H1 (cell line): ENCODE measurements at regions not wholly inside any gene's neighbourhood (a gene's known extent, or its start where the extent isn't known, plus 50 kb on each side); places are given as distances from the start of the nearest gene placed in this dataset.
A peak's percentile ranks its signal among the peaks of the same experiment; 100 is the strongest.

Experiments
- CBX5 ChIP-seq: fragments of 300-800, 300-1000 bp; sonication (generic); IDR thresholded peaks from 2 replicates; pipeline ENCODE4 v1.7.1; 2016; ENCODE audit warnings: antibody characterized with exemption, low read length, low read depth
- CTCF ChIP-seq, 3 experiments: IDR thresholded peaks; 1 replicate in 2 of 3; 2 replicates in 1 of 3; pipeline versions ENCODE4 v1.5.1 to v1.6.1; 2011; ENCODE audit warnings: low read length in 3 of 3, mild to moderate bottlenecking in 3 of 3, inconsistent platforms in 2 of 3, low read depth in 1 of 3, moderate library complexity in 1 of 3; ENCODE audit not compliant: insufficient read depth in 1 of 3; ENCODE audit errors: control extremely low read depth in 1 of 3
- POU5F1 ChIP-seq: IDR thresholded peaks from 2 replicates; pipeline ENCODE4 v1.6.1; 2011; ENCODE audit warnings: low read depth, mild to moderate bottlenecking, low read length, moderate library complexity
- TCF12 ChIP-seq: IDR thresholded peaks from 2 replicates; pipeline ENCODE4 v1.6.1; 2011; ENCODE audit warnings: low read depth, mild to moderate bottlenecking, low read length
- USF2 ChIP-seq: IDR thresholded peaks from 2 replicates; pipeline ENCODE4 v1.6.1; 2011; ENCODE audit warnings: low read length, improper control_type of control experiment
- YY1 ChIP-seq: IDR thresholded peaks from 2 replicates; pipeline ENCODE4 v1.6.1; 2011; ENCODE audit warnings: low read depth, mild to moderate bottlenecking, low read length

- peak; percentile 35 to 64 (median 54) for TF ChIP-seq CTCF (IDR thresholded peaks at IDR 0.05; ENCODE audit: control extremely low read depth in 1 of 3, insufficient read depth in 1 of 3, low read depth in 1 of 3, low read length in 3 of 3)
- 0 out of 2 replicates have a peak, but pooled peaks have one; percentile 21 for TF ChIP-seq POU5F1
- no peak for TF ChIP-seq USF2
- no peak for TF ChIP-seq CBX5
- TF ChIP-seq TCF12 = 0 out of 2 replicates have a peak, but pooled peaks have one; percentile 35
- peak; percentile 60; the same call in 1 of the 2 replicates for TF ChIP-seq YY1
Observed at GRCh38 chr18:61637319-61637718, 255.5 kb downstream of the RNF152 start (continued).
